Keratinocyte (primary cell): ENCODE measurements at regions not wholly inside any gene's neighbourhood (a gene's known extent, or its start where the extent isn't known, plus 50 kb on each side); places are given as distances from the start of the nearest gene placed in this dataset.

Experiments
- DNase-seq: peaks from one replicate; pipeline ENCODE4 v3.0.0-alpha.2; 2011; ENCODE audit warnings: low read depth, missing footprints, low spot score
- FAIRE-seq: peaks from 2 replicates; lab custom pipeline; 2011; peaks lifted over from hg19 to GRCh38; lab: Jason Lieb, UNC
- H2AFZ ChIP-seq: 2 replicates; pipeline ENCODE4 v1.6.0; 2012; ENCODE audit warnings: low read length, control low read depth, inconsistent platforms; ENCODE audit not compliant: control insufficient read depth
- H3K27ac ChIP-seq: 2 replicates; pipeline ENCODE4 v1.5.1; 2011; ENCODE audit warnings: low read length; ENCODE audit not compliant: control insufficient read depth, insufficient read depth
- H3K27me3 ChIP-seq: 3 replicates; pipeline ENCODE4 v1.6.0; 2011; ENCODE audit warnings: low read length; ENCODE audit not compliant: control insufficient read depth, insufficient read depth; ENCODE audit errors: extremely low read depth
- H3K36me3 ChIP-seq, 2 experiments: 2 replicates in 1 of 2; 3 replicates in 1 of 2; pipeline ENCODE4 v1.5.1; 2011; ENCODE audit warnings: low read length in 2 of 2, mild to moderate bottlenecking in 1 of 2; ENCODE audit not compliant: control insufficient read depth in 2 of 2, insufficient read depth in 2 of 2; ENCODE audit errors: extremely low read depth in 1 of 2
- H3K4me1 ChIP-seq: 3 replicates; pipeline ENCODE4 v1.5.1; 2011; ENCODE audit warnings: low read length; ENCODE audit not compliant: control insufficient read depth, insufficient read depth; ENCODE audit errors: extremely low read depth
- H3K4me2 ChIP-seq: 3 replicates; pipeline ENCODE4 v1.6.0; 2011; ENCODE audit warnings: low read depth, low read length; ENCODE audit not compliant: control insufficient read depth, insufficient read depth; ENCODE audit errors: extremely low read depth
- H3K4me3 ChIP-seq, 3 experiments: fragments of 200-600 bp in 1 of 3; sonication (generic) in 1 of 3; 2 replicates in 2 of 3; 3 replicates in 1 of 3; pipeline ENCODE4 v1.5.1; 2011 to 2016; ENCODE audit warnings: low read length in 3 of 3, mild to moderate bottlenecking in 3 of 3, control low read depth in 2 of 3, inconsistent platforms in 1 of 3, low read depth in 1 of 3, mixed read lengths in 1 of 3, mixed run types in 1 of 3, moderate library complexity in 1 of 3; ENCODE audit not compliant: control insufficient read depth in 2 of 3, insufficient read depth in 2 of 3; ENCODE audit errors: extremely low read depth in 1 of 3
- H3K79me2 ChIP-seq: 2 replicates; pipeline ENCODE4 v1.6.0; 2012; ENCODE audit warnings: low read length; ENCODE audit not compliant: control insufficient read depth, insufficient read depth
- H3K9ac ChIP-seq: 3 replicates; pipeline ENCODE4 v1.6.0; 2011; ENCODE audit warnings: low read length; ENCODE audit not compliant: control insufficient read depth, insufficient read depth; ENCODE audit errors: extremely low read depth
- H3K9me1 ChIP-seq: 3 replicates; pipeline ENCODE4 v1.6.0; 2011; ENCODE audit warnings: low read length; ENCODE audit not compliant: control insufficient read depth, insufficient read depth; ENCODE audit errors: extremely low read depth
- H3K9me3 ChIP-seq: 2 replicates; pipeline ENCODE4 v1.5.1; 2012; ENCODE audit warnings: low read depth, low read length; ENCODE audit not compliant: control insufficient read depth
- H4K20me1 ChIP-seq: 3 replicates; pipeline ENCODE4 v1.6.0; 2011; ENCODE audit warnings: low read length; ENCODE audit not compliant: control insufficient read depth, insufficient read depth; ENCODE audit errors: extremely low read depth
- EZH2 ChIP-seq: IDR thresholded peaks from one replicate; pipeline ENCODE4 v1.6.1; 2012; ENCODE audit warnings: inconsistent platforms, mild to moderate bottlenecking, low read length, moderate library complexity
- dilution Hi-C: fragments of 300-500 bp; cut with MboI; formaldehyde crosslinking; loops from one replicate; pipeline ENCODE4 v1.7.0; 2020; ENCODE audit warnings: low sequenced_read_pairs; ENCODE audit not compliant: extremely low pct_ligation_motif_present
- TF ChIP-seq, protein P1 (sequence below), 3 experiments: IDR thresholded peaks in 1 of 3; conservative IDR thresholded peaks in 1 of 3; optimal IDR thresholded peaks in 1 of 3; 2 replicates in 2 of 3; 3 replicates in 1 of 3; pipeline versions ENCODE3 to v1.5.1; 2011; ENCODE audit warnings: low read length in 3 of 3, mild to moderate bottlenecking in 3 of 3, moderate library complexity in 2 of 3, control low read depth in 1 of 3, inconsistent platforms in 1 of 3; ENCODE audit not compliant: insufficient read depth in 2 of 3; ENCODE audit errors: extremely low read depth in 1 of 3

GRCh38 chr6:2432292-2432691 is 186.9 kb upstream of the GMDS start:
- peak; percentile 89 for FAIRE-seq
- Histone ChIP-seq H3K4me1 (peaks cover 24% of the 10 kb centered on the region), H3K9ac (no peak overlapping the region), H3K27me3 (no peaks in the 10 kb centered on the region), H3K36me3 (no peaks in the 10 kb centered on the region), H3K4me2 (peak overlapping the region; percentile 59), H3K4me3 (no peak overlapping the region), H3K9me1 (no peaks in the 10 kb centered on the region), H3K9me3 (no peaks in the 10 kb centered on the region), H3K79me2 (no peaks in the 10 kb centered on the region), H2AFZ (peak overlapping the region; percentile 85), H3K27ac (no peak overlapping the region), H4K20me1 (no peaks in the 10 kb centered on the region)
- dilution Hi-C loops: no loop called here
- TF ChIP-seq, protein P1, sequence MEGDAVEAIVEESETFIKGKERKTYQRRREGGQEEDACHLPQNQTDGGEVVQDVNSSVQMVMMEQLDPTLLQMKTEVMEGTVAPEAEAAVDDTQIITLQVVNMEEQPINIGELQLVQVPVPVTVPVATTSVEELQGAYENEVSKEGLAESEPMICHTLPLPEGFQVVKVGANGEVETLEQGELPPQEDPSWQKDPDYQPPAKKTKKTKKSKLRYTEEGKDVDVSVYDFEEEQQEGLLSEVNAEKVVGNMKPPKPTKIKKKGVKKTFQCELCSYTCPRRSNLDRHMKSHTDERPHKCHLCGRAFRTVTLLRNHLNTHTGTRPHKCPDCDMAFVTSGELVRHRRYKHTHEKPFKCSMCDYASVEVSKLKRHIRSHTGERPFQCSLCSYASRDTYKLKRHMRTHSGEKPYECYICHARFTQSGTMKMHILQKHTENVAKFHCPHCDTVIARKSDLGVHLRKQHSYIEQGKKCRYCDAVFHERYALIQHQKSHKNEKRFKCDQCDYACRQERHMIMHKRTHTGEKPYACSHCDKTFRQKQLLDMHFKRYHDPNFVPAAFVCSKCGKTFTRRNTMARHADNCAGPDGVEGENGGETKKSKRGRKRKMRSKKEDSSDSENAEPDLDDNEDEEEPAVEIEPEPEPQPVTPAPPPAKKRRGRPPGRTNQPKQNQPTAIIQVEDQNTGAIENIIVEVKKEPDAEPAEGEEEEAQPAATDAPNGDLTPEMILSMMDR (optimal IDR thresholded peaks at IDR 0.05 in 1 of 3, IDR thresholded peaks at IDR 0.05 in 1 of 3, conservative IDR thresholded peaks at IDR 0.05 in 1 of 3; ENCODE audit: extremely low read depth in 1 of 3, insufficient read depth in 2 of 3, low read length in 3 of 3): no peak
- TF ChIP-seq EZH2: no peak
- peak; percentile 15 for DNase-seq

DNA sequence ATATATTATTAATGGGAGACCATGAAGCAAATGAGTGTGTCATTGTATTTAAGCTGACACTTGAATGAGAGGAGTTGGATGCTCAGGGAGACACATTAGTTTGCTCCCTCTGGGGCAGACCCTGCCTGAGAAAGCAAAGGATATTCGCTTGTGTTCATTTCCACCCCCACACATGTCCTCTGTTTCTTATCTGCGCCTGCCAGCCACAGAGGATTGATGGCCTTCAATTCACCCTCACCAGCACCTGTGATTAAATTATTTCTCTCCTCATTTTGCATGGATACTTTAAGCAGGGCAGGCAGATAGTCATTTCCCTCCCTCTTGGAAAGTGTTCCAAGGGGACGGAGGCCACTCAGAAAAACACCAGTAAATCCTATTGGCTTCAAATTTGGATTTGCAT is 185.2 kb upstream of the GMDS start:
- DNase-seq (no peak), FAIRE-seq (no peak)
- Histone ChIP-seq H3K9ac (no peak overlapping the region), H4K20me1 (no peaks in the 10 kb centered on the region), H3K9me3 (no peaks in the 10 kb centered on the region), H3K4me3 (no peak overlapping the region), H3K4me2 (no peak overlapping the region), H2AFZ (no peak overlapping the region), H3K36me3 (no peaks in the 10 kb centered on the region), H3K9me1 (no peaks in the 10 kb centered on the region), H3K79me2 (no peaks in the 10 kb centered on the region), H3K27me3 (no peaks in the 10 kb centered on the region), H3K4me1 (peaks cover 24% of the 10 kb centered on the region), H3K27ac (no peak overlapping the region)
- TF ChIP-seq, protein P1 (optimal IDR thresholded peaks at IDR 0.05 in 1 of 3, IDR thresholded peaks at IDR 0.05 in 1 of 3, conservative IDR thresholded peaks at IDR 0.05 in 1 of 3; ENCODE audit: extremely low read depth in 1 of 3, insufficient read depth in 2 of 3, low read length in 3 of 3): no peak
- no peak for TF ChIP-seq EZH2
- dilution Hi-C loops: no loop called here
